ENCODE measurements at regions not wholly inside any gene's neighbourhood (a gene's known extent, or its start where the extent isn't known, plus 50 kb on each side); places are given as distances from the start of the nearest gene placed in this dataset.

DNA sequence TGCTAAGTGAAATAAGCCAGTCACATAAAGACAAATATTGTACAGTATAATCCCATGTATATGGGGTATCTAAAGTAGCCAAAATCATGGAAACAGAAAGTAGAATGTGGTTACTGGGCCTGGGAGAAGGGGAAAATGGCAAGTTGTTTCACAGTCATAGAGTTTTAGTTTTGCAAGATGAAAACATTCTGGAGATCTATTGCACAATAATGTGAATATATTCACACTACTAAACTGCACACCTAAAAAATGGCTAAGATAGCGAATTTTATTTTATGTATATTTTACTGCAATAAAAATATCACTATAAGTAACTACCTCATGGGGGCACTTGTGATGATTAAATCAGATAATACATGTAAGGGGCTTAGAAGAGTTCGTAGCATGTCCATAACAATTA, 72.0 kb upstream of the ARHGAP32 start:
- CTCF ChIA-PET, result no interaction called here

DNA sequence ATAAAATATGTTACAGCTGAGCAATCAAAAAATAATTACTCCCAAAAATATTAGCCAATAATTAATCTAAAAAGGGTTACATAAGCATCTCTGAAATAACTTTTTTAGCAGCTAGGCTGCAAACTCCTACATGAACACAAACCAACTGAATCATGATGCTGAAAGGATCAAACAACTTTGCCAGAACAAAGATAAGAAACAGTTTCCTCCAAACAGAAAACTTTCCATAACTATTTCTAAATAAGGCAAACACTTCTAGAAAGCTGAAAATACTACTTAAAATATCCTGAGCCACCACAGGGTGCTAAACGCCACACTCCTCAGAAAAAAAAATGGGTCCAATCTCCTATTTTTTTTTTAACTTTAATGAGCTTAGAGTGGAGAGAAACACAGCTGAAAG, 68.6 kb upstream of the ARHGAP32 start:
- H3K27ac ChIP-seq, result no peak overlapping the region
- CTCF ChIA-PET, result interaction anchor here (1.7 kb wide), 1 partner anchor 71 kb away, joined by 3 read pairs; no protein-coding TSS in a partner anchor
- no peak overlapping the region for H3K4me3 ChIP-seq
- no peaks in the 10 kb centered on the region for H3K9me3 ChIP-seq
- no peak for ATAC-seq
- H3K4me2 ChIP-seq, result no peak overlapping the region; the same call in 2 of the 3 replicates
- FAIRE-seq, result no peak
- no peak for DNase-seq (ENCODE audit: low read depth in 1 of 2, low spot score in 1 of 2)
- WGBS (ENCODE audit: missing lambda C conversion rate), result 93% methylated on average over 1 of the region's 1 CpG
- POLR2A ChIA-PET, result no interaction called here
- H3K4me1 ChIP-seq, result peaks cover 33% of the 10 kb centered on the region
- TF ChIP-seq JUNB (IDR thresholded peaks at IDR 0.05), result no peak
- no peak for TF ChIP-seq MAFK (IDR thresholded peaks at IDR 0.05; ENCODE audit: partially characterized antibody)
- TF ChIP-seq TP53 (CRISPR knock-in tag; IDR thresholded peaks at IDR 0.05), result no peak
- no peak for TF ChIP-seq FOSB (CRISPR knock-in tag; IDR thresholded peaks at IDR 0.05)
- TF ChIP-seq PHF8 (IDR thresholded peaks at IDR 0.05; ENCODE audit: borderline replicate concordance, low read depth), result no peak
- no peak for TF ChIP-seq HMGXB4 (CRISPR knock-in tag; IDR thresholded peaks at IDR 0.05; ENCODE audit: borderline replicate concordance)
- no peak for TF ChIP-seq CHD2 (IDR thresholded peaks at IDR 0.05; ENCODE audit: low read length, partially characterized antibody)

More for the DNA sequence above, 72.0 kb upstream of the ARHGAP32 start:
- ATAC-seq (no peak), DNase-seq (ENCODE audit: low read depth in 1 of 2, low spot score in 1 of 2) (no peak), FAIRE-seq (no peak)
- H3K4me2 ChIP-seq, result no peak overlapping the region
- WGBS (ENCODE audit: missing lambda C conversion rate), result 88% methylated on average over 2 of the region's 2 CpGs
- H3K4me1 ChIP-seq, result peaks cover 24% of the 10 kb centered on the region
- POLR2A ChIA-PET, result no interaction called here
- no peak for TF ChIP-seq RARB (CRISPR knock-in tag; IDR thresholded peaks at IDR 0.05)
- no peak for TF ChIP-seq HDAC2 (IDR thresholded peaks at IDR 0.05)
- no peak for TF ChIP-seq JUN (IDR thresholded peaks at IDR 0.05)
- no peak for TF ChIP-seq HMGXB4 (CRISPR knock-in tag; IDR thresholded peaks at IDR 0.05; ENCODE audit: borderline replicate concordance)
- TF ChIP-seq E2F6 (IDR thresholded peaks at IDR 0.05; ENCODE audit: borderline replicate concordance, low read depth), result no peak
- no peak for TF ChIP-seq RFX5 (IDR thresholded peaks at IDR 0.05)
- TF ChIP-seq NFE2L2 (conservative IDR thresholded peaks at IDR 0.05; ENCODE audit: low read length), result no peak
- TF ChIP-seq MAZ (IDR thresholded peaks at IDR 0.05; ENCODE audit: borderline replicate concordance, low read depth, low read length), result no peak
- no peak for TF ChIP-seq FOSB (CRISPR knock-in tag; IDR thresholded peaks at IDR 0.05)
- no peak for TF ChIP-seq ZNF302 (CRISPR knock-in tag; IDR thresholded peaks at IDR 0.05)
- no peak for TF ChIP-seq ZFP36 (IDR thresholded peaks at IDR 0.05; ENCODE audit: borderline replicate concordance, partially characterized antibody)
- TF ChIP-seq NPAS2 (CRISPR knock-in tag; IDR thresholded peaks at IDR 0.05; ENCODE audit: borderline replicate concordance), result no peak
- TF ChIP-seq ATOH8 (CRISPR knock-in tag; IDR thresholded peaks at IDR 0.05; ENCODE audit: low read depth), result no peak
- TF ChIP-seq PBX3 (IDR thresholded peaks at IDR 0.05), result no peak
- TF ChIP-seq, protein P1, sequence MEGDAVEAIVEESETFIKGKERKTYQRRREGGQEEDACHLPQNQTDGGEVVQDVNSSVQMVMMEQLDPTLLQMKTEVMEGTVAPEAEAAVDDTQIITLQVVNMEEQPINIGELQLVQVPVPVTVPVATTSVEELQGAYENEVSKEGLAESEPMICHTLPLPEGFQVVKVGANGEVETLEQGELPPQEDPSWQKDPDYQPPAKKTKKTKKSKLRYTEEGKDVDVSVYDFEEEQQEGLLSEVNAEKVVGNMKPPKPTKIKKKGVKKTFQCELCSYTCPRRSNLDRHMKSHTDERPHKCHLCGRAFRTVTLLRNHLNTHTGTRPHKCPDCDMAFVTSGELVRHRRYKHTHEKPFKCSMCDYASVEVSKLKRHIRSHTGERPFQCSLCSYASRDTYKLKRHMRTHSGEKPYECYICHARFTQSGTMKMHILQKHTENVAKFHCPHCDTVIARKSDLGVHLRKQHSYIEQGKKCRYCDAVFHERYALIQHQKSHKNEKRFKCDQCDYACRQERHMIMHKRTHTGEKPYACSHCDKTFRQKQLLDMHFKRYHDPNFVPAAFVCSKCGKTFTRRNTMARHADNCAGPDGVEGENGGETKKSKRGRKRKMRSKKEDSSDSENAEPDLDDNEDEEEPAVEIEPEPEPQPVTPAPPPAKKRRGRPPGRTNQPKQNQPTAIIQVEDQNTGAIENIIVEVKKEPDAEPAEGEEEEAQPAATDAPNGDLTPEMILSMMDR (IDR thresholded peaks at IDR 0.05), result no peak
- H3K4me3 ChIP-seq, result no peak overlapping the region
- no peaks in the 10 kb centered on the region for H3K9me3 ChIP-seq
- no peak overlapping the region for H3K27ac ChIP-seq
